ENCODE measurements at regions not wholly inside any gene's neighbourhood (a gene's known extent, or its start where the extent isn't known, plus 50 kb on each side); places are given as distances from the start of the nearest gene placed in this dataset.

DNA sequence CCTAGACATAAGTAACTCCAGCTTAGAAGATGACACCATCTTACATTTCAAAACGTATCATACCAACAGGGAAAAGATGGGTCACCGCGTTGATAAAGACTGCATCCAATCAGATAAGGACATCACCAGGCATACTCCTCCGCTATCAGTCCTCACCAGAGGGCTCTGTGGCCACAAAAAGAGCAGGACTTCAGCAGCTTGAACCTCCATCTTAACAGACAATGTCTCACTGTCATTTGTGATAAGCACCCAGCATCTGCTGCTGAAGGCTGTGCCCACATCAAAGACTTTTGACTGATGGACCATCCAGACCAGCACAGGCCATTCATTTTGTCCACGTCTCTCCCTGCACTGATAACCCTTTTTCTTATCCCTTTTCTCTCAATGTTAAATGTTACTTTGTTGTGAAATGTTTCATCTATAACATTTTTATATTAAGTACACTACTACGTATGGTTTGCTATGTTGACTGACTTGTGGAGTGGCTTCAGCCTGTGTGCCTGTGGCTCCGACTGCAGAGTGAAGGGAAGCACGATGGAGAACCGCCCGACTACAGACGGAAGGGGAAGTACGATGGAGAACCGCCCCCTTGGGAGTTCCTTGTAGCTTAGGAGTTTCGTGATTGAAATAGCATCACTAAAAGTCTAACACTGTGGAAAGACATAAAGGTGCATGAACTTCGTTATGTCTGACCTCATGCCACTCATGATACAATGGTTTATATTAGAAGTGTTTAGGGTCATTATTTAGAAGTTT lies 595.4 kb upstream of the AGA start:
- Histone ChIP-seq H3K4me3 (ENCODE audit: low read length) (no peak overlapping the region), H3K27me3 (ENCODE audit: control insufficient read depth, insufficient read depth, low read length) (no peaks in the 10 kb centered on the region), H3K4me1 (ENCODE audit: control insufficient read depth, insufficient read depth, low read length) (no peaks in the 10 kb centered on the region), H3K36me3 (ENCODE audit: control insufficient read depth, insufficient read depth, low read length) (no peaks in the 10 kb centered on the region), H3K27ac (ENCODE audit: low read depth, low read length) (no peak overlapping the region), H3K9ac (ENCODE audit: low read length) (no peak overlapping the region)

DNA sequence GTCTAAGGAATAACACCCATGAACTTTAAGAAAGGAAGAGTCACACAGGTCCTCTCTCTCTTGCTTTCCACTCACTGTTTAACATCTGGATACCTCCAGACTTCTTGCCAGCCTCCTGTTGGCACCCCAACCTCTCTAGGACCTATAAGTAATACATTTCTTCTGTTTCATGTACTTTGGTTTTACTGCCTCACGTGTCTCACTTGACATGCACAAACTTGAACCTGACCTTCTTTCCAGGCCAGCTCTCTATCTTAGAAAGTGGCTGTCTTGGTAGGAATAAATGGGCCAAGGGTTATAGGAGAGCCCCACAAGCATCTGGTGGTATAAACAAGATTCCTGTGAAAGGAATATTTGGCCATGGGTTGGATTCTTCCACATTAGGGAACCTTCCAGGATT lies 614.8 kb upstream of the AGA start:
- H3K36me3 ChIP-seq (ENCODE audit: control insufficient read depth, insufficient read depth, low read length) = no peaks in the 10 kb centered on the region
- no peaks in the 10 kb centered on the region for H3K27me3 ChIP-seq (ENCODE audit: control insufficient read depth, insufficient read depth, low read length)
- no peak overlapping the region for H3K27ac ChIP-seq (ENCODE audit: low read depth, low read length)
- H3K9ac ChIP-seq (ENCODE audit: low read length) = no peak overlapping the region
- no peaks in the 10 kb centered on the region for H3K4me1 ChIP-seq (ENCODE audit: control insufficient read depth, insufficient read depth, low read length)
- H3K4me3 ChIP-seq (ENCODE audit: low read length) = no peak overlapping the region

DNA sequence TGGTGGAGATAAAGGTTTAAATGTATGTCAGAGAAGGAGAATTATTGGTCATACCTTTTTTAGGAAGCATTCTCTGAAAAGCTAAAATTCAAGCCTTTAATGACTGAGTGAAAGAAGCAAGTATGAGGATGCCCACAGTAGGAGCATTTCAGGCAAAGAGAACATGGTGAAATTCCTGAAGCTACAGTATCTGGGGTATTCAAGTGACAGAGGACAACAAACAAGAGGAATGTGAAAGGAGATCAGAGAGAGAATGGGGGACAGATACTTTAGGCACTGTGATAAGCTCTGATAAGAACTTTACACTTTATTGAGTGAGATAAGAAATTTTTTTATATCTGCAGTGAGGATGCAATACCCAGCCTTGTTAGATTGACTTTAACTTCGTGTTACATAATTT lies 621.3 kb upstream of the AGA start:
- no peak overlapping the region for H3K9ac ChIP-seq (ENCODE audit: low read length)

DNA sequence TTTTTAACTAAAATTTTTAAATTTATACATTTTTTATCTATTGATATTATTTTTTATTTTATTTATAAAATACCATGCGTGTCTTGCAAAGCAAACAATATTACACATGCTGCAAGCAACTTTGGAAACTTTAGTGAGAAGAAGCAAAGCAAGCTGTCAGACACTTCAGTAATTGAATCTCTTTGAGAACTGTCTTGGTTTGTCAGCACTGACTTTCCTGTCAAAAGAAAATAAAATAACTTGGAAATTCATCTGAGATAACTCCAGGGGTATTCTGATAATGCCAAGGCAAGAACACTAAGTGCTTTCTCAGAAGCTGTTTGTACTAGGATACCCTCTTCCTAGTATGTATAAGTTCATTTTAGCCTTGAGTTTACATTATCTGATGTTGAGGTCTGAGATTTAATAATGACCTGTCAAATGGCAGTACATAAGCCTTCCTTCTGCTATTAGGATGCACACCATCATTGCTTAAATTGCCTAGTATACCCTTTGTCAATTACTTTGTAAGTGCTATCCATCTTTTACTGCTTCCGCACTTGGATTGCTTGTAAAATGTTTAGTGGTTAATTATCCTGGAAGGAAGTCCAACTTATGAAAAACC lies 624.2 kb upstream of the AGA start:
- no peak overlapping the region for H3K27ac ChIP-seq (ENCODE audit: low read depth, low read length)
- no peak overlapping the region for H3K9ac ChIP-seq (ENCODE audit: low read length)

More for the DNA sequence above, 621.3 kb upstream of the AGA start:
- Histone ChIP-seq H3K36me3 (ENCODE audit: control insufficient read depth, insufficient read depth, low read length) (no peaks in the 10 kb centered on the region), H3K4me1 (ENCODE audit: control insufficient read depth, insufficient read depth, low read length) (no peaks in the 10 kb centered on the region), H3K27ac (ENCODE audit: low read depth, low read length) (no peak overlapping the region), H3K4me3 (ENCODE audit: low read length) (no peak overlapping the region), H3K27me3 (ENCODE audit: control insufficient read depth, insufficient read depth, low read length) (no peaks in the 10 kb centered on the region)

DNA sequence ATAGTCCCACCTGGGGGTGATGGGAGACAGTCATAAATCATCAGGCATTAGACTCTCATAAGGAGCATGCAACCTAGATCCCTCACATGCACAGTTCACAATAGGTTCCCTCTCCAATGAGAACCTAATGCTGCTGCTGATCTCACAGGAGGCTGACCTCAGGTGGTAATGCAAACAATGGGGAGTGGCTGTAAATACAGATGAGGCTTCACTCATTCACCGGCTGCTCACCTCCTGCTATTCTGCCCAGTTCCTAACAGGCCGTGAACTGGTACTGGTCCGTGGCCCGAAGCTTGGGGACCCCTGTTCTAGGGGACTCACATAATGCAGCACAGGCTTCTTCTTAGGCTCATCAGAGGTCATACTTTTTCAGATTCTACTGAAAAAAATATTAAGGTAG lies 625.9 kb upstream of the AGA start:
- Histone ChIP-seq H3K4me1 (ENCODE audit: control insufficient read depth, insufficient read depth, low read length) (no peaks in the 10 kb centered on the region), H3K27me3 (ENCODE audit: control insufficient read depth, insufficient read depth, low read length) (no peaks in the 10 kb centered on the region), H3K27ac (ENCODE audit: low read depth, low read length) (no peak overlapping the region), H3K4me3 (ENCODE audit: low read length) (no peak overlapping the region), H3K9ac (ENCODE audit: low read length) (no peak overlapping the region), H3K36me3 (ENCODE audit: control insufficient read depth, insufficient read depth, low read length) (no peaks in the 10 kb centered on the region)

More for the DNA sequence above, 624.2 kb upstream of the AGA start:
- Histone ChIP-seq H3K27me3 (ENCODE audit: control insufficient read depth, insufficient read depth, low read length) (no peaks in the 10 kb centered on the region), H3K4me3 (ENCODE audit: low read length) (no peak overlapping the region), H3K4me1 (ENCODE audit: control insufficient read depth, insufficient read depth, low read length) (no peaks in the 10 kb centered on the region), H3K36me3 (ENCODE audit: control insufficient read depth, insufficient read depth, low read length) (no peaks in the 10 kb centered on the region)

DNA sequence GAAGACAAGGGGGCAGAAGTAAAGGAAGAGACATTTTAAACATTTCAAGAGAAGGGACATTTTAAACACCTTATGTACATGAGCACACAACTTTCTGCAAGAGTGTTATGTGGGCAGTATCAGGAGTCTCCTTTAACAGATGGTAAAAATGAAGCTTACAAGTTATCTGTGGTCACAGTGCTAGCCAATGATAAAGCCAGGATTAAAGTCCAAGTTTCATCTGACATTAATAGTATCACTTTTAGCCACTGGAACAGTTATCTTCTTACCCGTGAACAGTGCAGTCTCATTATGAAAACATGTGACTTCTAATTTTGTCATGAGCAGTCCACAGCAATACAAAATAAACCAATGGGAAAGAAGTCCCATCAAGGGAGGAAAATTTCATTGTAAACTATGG lies 627.9 kb upstream of the AGA start:
- no peak overlapping the region for H3K27ac ChIP-seq (ENCODE audit: low read depth, low read length)
- no peak overlapping the region for H3K9ac ChIP-seq (ENCODE audit: low read length)
- no peaks in the 10 kb centered on the region for H3K27me3 ChIP-seq (ENCODE audit: control insufficient read depth, insufficient read depth, low read length)
- no peaks in the 10 kb centered on the region for H3K4me1 ChIP-seq (ENCODE audit: control insufficient read depth, insufficient read depth, low read length)
- H3K36me3 ChIP-seq (ENCODE audit: control insufficient read depth, insufficient read depth, low read length) = no peaks in the 10 kb centered on the region
- no peak overlapping the region for H3K4me3 ChIP-seq (ENCODE audit: low read length)

DNA sequence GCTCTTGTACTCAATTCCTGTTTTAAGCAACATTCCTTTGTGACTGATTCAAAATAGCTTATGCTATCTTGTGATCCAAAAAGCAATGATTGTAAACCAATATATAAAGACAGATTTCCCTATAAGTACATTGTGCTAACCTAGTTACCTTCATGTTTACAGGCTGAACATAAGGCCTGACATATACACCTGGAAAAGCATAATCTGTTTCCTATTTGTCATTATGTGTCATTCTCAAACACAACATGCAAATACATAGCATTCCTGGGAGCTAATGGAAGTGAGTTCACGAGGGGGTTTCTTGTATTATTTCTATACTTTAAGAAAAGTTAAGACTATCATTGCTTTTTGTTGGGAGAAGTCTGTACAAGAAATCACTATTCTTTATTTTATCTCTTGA lies 638.1 kb upstream of the AGA start:
- Histone ChIP-seq H3K4me1 (ENCODE audit: control insufficient read depth, insufficient read depth, low read length) (no peaks in the 10 kb centered on the region), H3K27ac (ENCODE audit: low read depth, low read length) (no peak overlapping the region), H3K27me3 (ENCODE audit: control insufficient read depth, insufficient read depth, low read length) (no peaks in the 10 kb centered on the region)

DNA sequence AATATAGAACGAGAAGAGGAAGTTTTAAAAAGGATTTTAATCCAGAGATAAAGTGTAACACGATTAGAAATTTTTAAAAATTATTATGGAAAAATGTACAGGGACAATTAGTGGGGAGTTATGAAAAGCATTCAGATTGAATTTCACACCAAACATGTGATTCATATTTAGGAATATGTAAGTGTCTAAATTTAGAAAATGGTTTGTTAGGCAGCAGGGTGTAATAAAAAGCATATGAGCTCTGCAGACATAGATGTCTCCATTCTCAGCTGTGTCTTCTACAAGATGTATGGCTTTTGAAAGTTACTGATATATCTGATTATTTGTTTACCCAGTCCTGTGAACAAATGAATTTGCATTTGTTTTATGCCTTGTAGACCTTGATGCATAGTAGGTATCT lies 638.9 kb upstream of the AGA start:
- Histone ChIP-seq H3K4me1 (ENCODE audit: control insufficient read depth, insufficient read depth, low read length) (no peaks in the 10 kb centered on the region), H3K27me3 (ENCODE audit: control insufficient read depth, insufficient read depth, low read length) (no peaks in the 10 kb centered on the region), H3K4me3 (ENCODE audit: low read length) (no peak overlapping the region), H3K36me3 (ENCODE audit: control insufficient read depth, insufficient read depth, low read length) (no peaks in the 10 kb centered on the region), H3K27ac (ENCODE audit: low read depth, low read length) (no peak overlapping the region), H3K9ac (ENCODE audit: low read length) (no peak overlapping the region)

More for the DNA sequence above, 638.1 kb upstream of the AGA start:
- Histone ChIP-seq H3K9ac (ENCODE audit: low read length) (no peak overlapping the region), H3K4me3 (ENCODE audit: low read length) (no peak overlapping the region), H3K36me3 (ENCODE audit: control insufficient read depth, insufficient read depth, low read length) (no peaks in the 10 kb centered on the region)

DNA sequence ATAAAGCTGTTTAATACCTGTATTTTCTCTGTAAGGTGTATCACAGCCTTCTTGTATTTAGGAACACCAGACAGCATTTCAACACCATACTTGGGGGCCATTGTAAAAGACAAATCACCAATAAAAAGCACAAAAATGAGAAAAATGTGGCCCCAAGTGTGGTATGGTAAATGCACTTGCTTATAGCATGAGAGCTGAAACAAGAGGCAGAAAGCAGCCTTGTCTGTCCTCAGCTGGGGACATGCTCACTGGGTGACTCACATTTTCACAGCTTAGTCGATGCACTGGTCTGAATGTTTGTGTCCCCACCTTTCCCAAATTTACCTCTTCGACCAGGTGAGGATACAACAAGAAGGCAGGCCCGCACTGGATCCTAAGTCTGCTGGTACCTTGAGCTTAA lies 639.7 kb upstream of the AGA start:
- Histone ChIP-seq H3K27ac (ENCODE audit: low read depth, low read length) (no peak overlapping the region), H3K4me3 (ENCODE audit: low read length) (no peak overlapping the region), H3K27me3 (ENCODE audit: control insufficient read depth, insufficient read depth, low read length) (no peaks in the 10 kb centered on the region), H3K4me1 (ENCODE audit: control insufficient read depth, insufficient read depth, low read length) (no peaks in the 10 kb centered on the region), H3K9ac (ENCODE audit: low read length) (no peak overlapping the region), H3K36me3 (ENCODE audit: control insufficient read depth, insufficient read depth, low read length) (no peaks in the 10 kb centered on the region)

DNA sequence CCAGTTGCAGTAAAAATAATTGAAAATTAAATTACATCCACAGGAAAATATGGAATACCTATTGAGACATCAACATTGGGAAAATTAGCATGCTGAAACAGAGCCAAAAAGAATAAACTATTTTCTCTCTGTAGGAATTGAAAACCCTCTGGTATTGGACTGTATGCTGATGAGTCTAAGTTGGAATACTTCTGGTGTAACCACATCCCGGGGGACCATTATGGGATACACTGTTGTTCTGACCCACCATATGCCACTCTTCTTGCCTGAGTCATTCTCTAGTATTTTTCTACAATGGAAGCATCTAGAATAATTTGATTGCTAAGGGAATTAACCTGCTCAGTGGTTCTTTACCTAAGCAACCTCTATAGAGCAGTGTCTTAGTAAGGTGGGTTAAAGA lies 640.7 kb upstream of the AGA start:
- Histone ChIP-seq H3K9ac (ENCODE audit: low read length) (no peak overlapping the region), H3K27ac (ENCODE audit: low read depth, low read length) (no peak overlapping the region), H3K36me3 (ENCODE audit: control insufficient read depth, insufficient read depth, low read length) (no peaks in the 10 kb centered on the region), H3K27me3 (ENCODE audit: control insufficient read depth, insufficient read depth, low read length) (no peaks in the 10 kb centered on the region), H3K4me1 (ENCODE audit: control insufficient read depth, insufficient read depth, low read length) (no peaks in the 10 kb centered on the region), H3K4me3 (ENCODE audit: low read length) (no peak overlapping the region)

DNA sequence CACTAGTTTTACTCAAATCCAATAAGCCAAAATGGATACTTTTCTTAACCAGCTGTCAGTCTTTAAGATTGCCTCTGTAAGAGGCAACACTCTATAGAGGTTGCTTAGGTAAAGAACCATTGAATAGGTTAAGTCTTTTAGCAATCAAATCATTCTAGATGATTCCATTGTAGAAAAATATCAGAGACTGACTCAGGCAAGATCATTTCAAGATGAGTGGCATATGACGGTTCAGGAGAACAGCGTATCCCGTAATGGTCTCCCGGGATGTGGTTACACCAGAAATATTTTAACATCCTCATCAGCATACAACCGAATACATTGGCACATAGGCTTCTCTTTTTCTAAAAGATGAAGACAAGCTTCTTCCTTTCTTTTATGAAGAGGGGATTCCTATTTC lies 641.7 kb upstream of the AGA start:
- Histone ChIP-seq H3K27ac (ENCODE audit: low read depth, low read length) (no peak overlapping the region), H3K4me1 (ENCODE audit: control insufficient read depth, insufficient read depth, low read length) (no peaks in the 10 kb centered on the region), H3K27me3 (ENCODE audit: control insufficient read depth, insufficient read depth, low read length) (no peaks in the 10 kb centered on the region), H3K9ac (ENCODE audit: low read length) (no peak overlapping the region), H3K4me3 (ENCODE audit: low read length) (no peak overlapping the region), H3K36me3 (ENCODE audit: control insufficient read depth, insufficient read depth, low read length) (no peaks in the 10 kb centered on the region)

DNA sequence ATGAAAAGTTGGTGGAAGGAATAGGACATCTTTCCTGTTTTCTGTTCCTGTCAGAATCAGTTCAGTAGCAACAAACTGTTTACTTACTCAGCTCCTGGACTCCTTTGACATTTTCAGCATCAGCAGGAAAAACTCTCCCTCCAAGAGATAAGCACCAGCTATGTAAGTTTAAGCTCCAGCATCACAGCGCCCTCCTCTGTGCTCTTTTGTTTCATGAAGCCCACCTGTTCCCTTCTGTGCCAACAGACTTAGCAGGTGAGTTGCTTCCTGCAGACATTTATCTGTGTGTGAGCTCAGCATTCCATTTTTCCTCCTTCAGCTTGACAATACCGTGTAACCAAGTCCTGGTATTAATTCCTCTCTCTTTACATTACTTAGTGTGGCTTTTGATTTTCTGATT lies 644.1 kb upstream of the AGA start:
- H3K4me1 ChIP-seq (ENCODE audit: control insufficient read depth, insufficient read depth, low read length) = no peaks in the 10 kb centered on the region
- no peak overlapping the region for H3K9ac ChIP-seq (ENCODE audit: low read length)
- no peaks in the 10 kb centered on the region for H3K36me3 ChIP-seq (ENCODE audit: control insufficient read depth, insufficient read depth, low read length)
- H3K27ac ChIP-seq (ENCODE audit: low read depth, low read length) = no peak overlapping the region
- no peak overlapping the region for H3K4me3 ChIP-seq (ENCODE audit: low read length)
- no peaks in the 10 kb centered on the region for H3K27me3 ChIP-seq (ENCODE audit: control insufficient read depth, insufficient read depth, low read length)
